ENCODE measurements at regions not wholly inside any gene's neighbourhood (a gene's known extent, or its start where the extent isn't known, plus 50 kb on each side); places are given as distances from the start of the nearest gene placed in this dataset.

DNA sequence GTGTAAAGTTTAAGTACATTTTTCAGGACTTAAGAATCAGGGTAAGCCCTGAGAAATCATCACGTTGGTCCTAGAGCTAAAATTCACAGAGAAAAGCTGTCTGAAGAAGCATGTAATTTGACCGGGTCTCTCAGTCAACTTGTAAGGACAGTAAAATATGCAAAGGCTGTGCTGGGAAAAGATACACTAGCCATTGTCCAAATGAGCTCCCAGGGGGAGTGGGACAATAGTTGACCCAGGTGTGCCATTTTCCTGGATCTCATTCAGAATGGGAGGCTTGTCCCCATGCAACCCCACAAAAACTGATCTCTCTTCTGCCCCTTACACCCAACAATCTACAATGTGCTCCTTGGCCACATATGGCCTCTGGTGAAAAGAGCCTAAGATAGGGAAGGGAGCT is 437.9 kb downstream of the KLF12 start:
- no peak overlapping the region for H2AK5ac ChIP-seq (ENCODE audit: low read depth, low read length)
- TF ChIP-seq CEBPB (IDR thresholded peaks at IDR 0.05; ENCODE audit: low read depth, low read length) (no peak), MXI1 (IDR thresholded peaks at IDR 0.05; ENCODE audit: borderline replicate concordance, low read depth, low read length) (no peak), CHD1 (IDR thresholded peaks at IDR 0.05; ENCODE audit: low read depth, low read length) (no peak), MAFK (IDR thresholded peaks at IDR 0.05; ENCODE audit: low read depth, low read length) (no peak), NFE2L2 (IDR thresholded peaks at IDR 0.05; ENCODE audit: low read depth, low read length) (no peak), RAD21 (IDR thresholded peaks at IDR 0.05; ENCODE audit: low read length) (no peak), FOS (IDR thresholded peaks at IDR 0.05; ENCODE audit: low read depth, low read length) (no peak)
- TF ChIP-seq, protein P1, sequence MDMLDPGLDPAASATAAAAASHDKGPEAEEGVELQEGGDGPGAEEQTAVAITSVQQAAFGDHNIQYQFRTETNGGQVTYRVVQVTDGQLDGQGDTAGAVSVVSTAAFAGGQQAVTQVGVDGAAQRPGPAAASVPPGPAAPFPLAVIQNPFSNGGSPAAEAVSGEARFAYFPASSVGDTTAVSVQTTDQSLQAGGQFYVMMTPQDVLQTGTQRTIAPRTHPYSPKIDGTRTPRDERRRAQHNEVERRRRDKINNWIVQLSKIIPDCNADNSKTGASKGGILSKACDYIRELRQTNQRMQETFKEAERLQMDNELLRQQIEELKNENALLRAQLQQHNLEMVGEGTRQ (IDR thresholded peaks at IDR 0.05; ENCODE audit: low read depth, low read length): no peak
- H3K4me2 ChIP-seq (ENCODE audit: low read depth, low read length): no peak overlapping the region
- no peak overlapping the region for H3K56ac ChIP-seq (ENCODE audit: extremely low read depth, insufficient read depth, low read length)
- H3K36me3 ChIP-seq (ENCODE audit: control insufficient read depth, insufficient read depth, low read length): peaks cover 18% of the 10 kb centered on the region
- H4K91ac ChIP-seq (ENCODE audit: insufficient read depth, low read depth, low read length): no peak overlapping the region
- H2BK15ac ChIP-seq (ENCODE audit: low read depth, low read length): no peak overlapping the region
- no peak overlapping the region for H3K4me3 ChIP-seq (ENCODE audit: insufficient read depth, low read depth, low read length)
- in situ Hi-C loops (cut with MboI; ENCODE audit: low sequenced_read_pairs): no loop called here
- no peak overlapping the region for H3K9ac ChIP-seq (ENCODE audit: low read depth, low read length)
- BruUV-seq (replicated peaks): no TSS peak
- no peak overlapping the region for H2BK5ac ChIP-seq (ENCODE audit: low read depth, low read length, poor library complexity, severe bottlenecking)
- H3K14ac ChIP-seq (replicated peaks; ENCODE audit: low read depth, low read length): no peak overlapping the region
- no peak overlapping the region for H2BK20ac ChIP-seq (ENCODE audit: low read depth, low read length)
- no peak overlapping the region for H4K8ac ChIP-seq (ENCODE audit: low read depth in 2 of 2, low read length in 2 of 2)
- ChIA-PET CTCF (no interaction called here), POLR2A (ENCODE audit: unreplicated experiment) (no interaction called here)
- H3K4me1 ChIP-seq (ENCODE audit: control insufficient read depth, insufficient read depth, low read length): no peaks in the 10 kb centered on the region
- 93% methylated on average over 2 of the region's 2 CpGs; no CpG with 5 or more reads in 1 of the 2 experiments for WGBS, 2 experiments (ENCODE audit: extremely low coverage in 2 of 2, insufficient read length in 1 of 2)
- H2BK120ac ChIP-seq (ENCODE audit: low read depth, low read length): no peak overlapping the region
- no peak overlapping the region for H3K27ac ChIP-seq (ENCODE audit: insufficient read depth, low read length)
- no peak overlapping the region for H3K23ac ChIP-seq (ENCODE audit: low read depth, low read length)
- no peak overlapping the region for H2AK9ac ChIP-seq (replicated peaks; ENCODE audit: low read depth, low read length, poor library complexity)
- H3K79me1 ChIP-seq (ENCODE audit: low read depth in 1 of 2, low read length in 2 of 2): peaks cover 2 to 3% of the 10 kb centered on the region in 2 experiments; a peak in 2 of 4 replicates
- dilution Hi-C loops (cut with HindIII; ENCODE audit: low sequenced_read_pairs, unreplicated experiment): no loop called here
- H2AFZ ChIP-seq (replicated peaks; ENCODE audit: low read length, poor library complexity): no peak overlapping the region
- no peaks in the 10 kb centered on the region for H3K9me3 ChIP-seq (ENCODE audit: control insufficient read depth, insufficient read depth, low read length)
- H3K9me1 ChIP-seq (ENCODE audit: insufficient read depth, low read length): peaks cover 2% of the 10 kb centered on the region; the same call in 1 of the 2 replicates
- DNase-seq (no peak), ATAC-seq (ENCODE audit: low read depth) (no peak)
- H3K18ac ChIP-seq (ENCODE audit: low read depth, low read length): no peak overlapping the region
- H3K27me3 ChIP-seq (ENCODE audit: control insufficient read depth, insufficient read depth, low read length): no peaks in the 10 kb centered on the region
- H4K20me1 ChIP-seq (ENCODE audit: insufficient read depth, low read length): no peaks in the 10 kb centered on the region
- H4K5ac ChIP-seq (ENCODE audit: low read depth, low read length): no peak overlapping the region
- intact Hi-C loops (cut with micrococcal nuclease): no loop called here
- no peak overlapping the region for H3K4ac ChIP-seq (ENCODE audit: low read depth, low read length)
